ENCODE measurements at regions not wholly inside any gene's neighbourhood (a gene's known extent, or its start where the extent isn't known, plus 50 kb on each side); places are given as distances from the start of the nearest gene placed in this dataset.

DNA sequence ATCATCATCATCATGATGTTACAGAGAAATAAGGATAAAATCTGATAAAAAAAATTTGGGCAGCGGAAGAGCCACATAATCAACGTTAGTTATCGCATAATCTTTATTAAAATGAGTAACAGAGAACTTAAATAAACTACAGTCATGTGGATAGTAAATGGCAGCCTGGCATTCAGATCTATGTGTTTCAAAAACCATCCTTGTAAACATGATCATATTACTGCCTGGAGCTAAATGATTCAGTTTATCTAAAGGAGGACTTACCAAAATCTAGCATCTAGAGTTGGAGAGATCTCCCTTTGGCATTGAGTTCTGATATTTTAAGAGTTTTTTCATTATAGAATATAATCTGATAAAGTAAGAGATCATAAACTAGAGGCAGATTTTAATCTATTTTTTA, 200.1 kb upstream of the MGAT4C start:
- no peaks in the 10 kb centered on the region for H3K4me1 ChIP-seq (ENCODE audit: control insufficient read depth, extremely low read depth, insufficient read depth, low read length)
- dilution Hi-C loops (cut with MboI; ENCODE audit: extremely low pct_ligation_motif_present, low sequenced_read_pairs) = no loop called here
- H3K79me2 ChIP-seq (ENCODE audit: control insufficient read depth, insufficient read depth, low read length) = no peaks in the 10 kb centered on the region
- FAIRE-seq (no peak), DNase-seq (ENCODE audit: low read depth, low spot score) (no peak)
- H3K9ac ChIP-seq (ENCODE audit: control insufficient read depth, extremely low read depth, insufficient read depth, low read length) = no peak overlapping the region
- H3K9me3 ChIP-seq (ENCODE audit: control insufficient read depth, low read depth, low read length) = no peaks in the 10 kb centered on the region
- H3K9me1 ChIP-seq (ENCODE audit: control insufficient read depth, extremely low read depth, insufficient read depth, low read length) = no peaks in the 10 kb centered on the region
- H2AFZ ChIP-seq (ENCODE audit: control insufficient read depth, low read length) = no peak overlapping the region
- no peak overlapping the region for H3K27ac ChIP-seq (ENCODE audit: control insufficient read depth, insufficient read depth, low read length)
- no peaks in the 10 kb centered on the region for H3K27me3 ChIP-seq (ENCODE audit: control insufficient read depth, extremely low read depth, insufficient read depth, low read length)
- no peak for TF ChIP-seq EZH2 (IDR thresholded peaks at IDR 0.05; ENCODE audit: low read length)
- TF ChIP-seq, protein P1, sequence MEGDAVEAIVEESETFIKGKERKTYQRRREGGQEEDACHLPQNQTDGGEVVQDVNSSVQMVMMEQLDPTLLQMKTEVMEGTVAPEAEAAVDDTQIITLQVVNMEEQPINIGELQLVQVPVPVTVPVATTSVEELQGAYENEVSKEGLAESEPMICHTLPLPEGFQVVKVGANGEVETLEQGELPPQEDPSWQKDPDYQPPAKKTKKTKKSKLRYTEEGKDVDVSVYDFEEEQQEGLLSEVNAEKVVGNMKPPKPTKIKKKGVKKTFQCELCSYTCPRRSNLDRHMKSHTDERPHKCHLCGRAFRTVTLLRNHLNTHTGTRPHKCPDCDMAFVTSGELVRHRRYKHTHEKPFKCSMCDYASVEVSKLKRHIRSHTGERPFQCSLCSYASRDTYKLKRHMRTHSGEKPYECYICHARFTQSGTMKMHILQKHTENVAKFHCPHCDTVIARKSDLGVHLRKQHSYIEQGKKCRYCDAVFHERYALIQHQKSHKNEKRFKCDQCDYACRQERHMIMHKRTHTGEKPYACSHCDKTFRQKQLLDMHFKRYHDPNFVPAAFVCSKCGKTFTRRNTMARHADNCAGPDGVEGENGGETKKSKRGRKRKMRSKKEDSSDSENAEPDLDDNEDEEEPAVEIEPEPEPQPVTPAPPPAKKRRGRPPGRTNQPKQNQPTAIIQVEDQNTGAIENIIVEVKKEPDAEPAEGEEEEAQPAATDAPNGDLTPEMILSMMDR (optimal IDR thresholded peaks at IDR 0.05 in 1 of 3, IDR thresholded peaks at IDR 0.05 in 1 of 3, conservative IDR thresholded peaks at IDR 0.05 in 1 of 3; ENCODE audit: extremely low read depth in 1 of 3, insufficient read depth in 2 of 3, low read length in 3 of 3) = no peak
- no peak overlapping the region for H3K4me2 ChIP-seq (ENCODE audit: control insufficient read depth, extremely low read depth, insufficient read depth, low read depth, low read length)
- H3K36me3 ChIP-seq (ENCODE audit: control insufficient read depth in 2 of 2, extremely low read depth in 1 of 2, insufficient read depth in 2 of 2, low read length in 2 of 2) = no peaks in the 10 kb centered on the region
- no peaks in the 10 kb centered on the region for H4K20me1 ChIP-seq (ENCODE audit: control insufficient read depth, extremely low read depth, insufficient read depth, low read length)
- H3K4me3 ChIP-seq (ENCODE audit: control insufficient read depth in 2 of 3, extremely low read depth in 1 of 3, insufficient read depth in 2 of 3, low read depth in 1 of 3, low read length in 3 of 3) = no peak overlapping the region

DNA sequence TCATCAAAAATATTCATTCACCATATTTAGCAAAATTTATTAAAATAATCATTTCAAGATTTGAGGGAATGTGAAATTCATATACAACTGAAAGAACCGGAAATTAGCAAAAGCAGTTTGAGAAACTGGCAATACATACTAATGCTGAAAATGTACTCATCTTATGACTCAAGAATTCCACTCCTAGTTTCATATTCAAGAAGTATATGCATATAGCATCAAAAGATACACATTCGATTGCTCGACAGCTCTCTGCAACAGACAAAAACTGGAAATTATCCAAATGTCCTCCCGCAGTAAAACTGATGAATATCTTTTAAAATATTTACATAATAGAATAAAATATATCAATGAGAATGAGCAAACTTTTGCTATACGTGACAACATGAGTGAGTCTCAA, 189.2 kb upstream of the MGAT4C start:
- FAIRE-seq = no peak

More for the DNA sequence above, 189.2 kb upstream of the MGAT4C start:
- dilution Hi-C loops (cut with MboI; ENCODE audit: extremely low pct_ligation_motif_present, low sequenced_read_pairs) = no loop called here
- no peaks in the 10 kb centered on the region for H3K9me3 ChIP-seq (ENCODE audit: control insufficient read depth, low read depth, low read length)
- H3K4me2 ChIP-seq (ENCODE audit: control insufficient read depth, extremely low read depth, insufficient read depth, low read depth, low read length) = no peak overlapping the region
- H3K27me3 ChIP-seq (ENCODE audit: control insufficient read depth, extremely low read depth, insufficient read depth, low read length) = no peaks in the 10 kb centered on the region
- H3K27ac ChIP-seq (ENCODE audit: control insufficient read depth, insufficient read depth, low read length) = no peak overlapping the region
- H4K20me1 ChIP-seq (ENCODE audit: control insufficient read depth, extremely low read depth, insufficient read depth, low read length) = no peaks in the 10 kb centered on the region
- no peaks in the 10 kb centered on the region for H3K4me1 ChIP-seq (ENCODE audit: control insufficient read depth, extremely low read depth, insufficient read depth, low read length)
- no peak overlapping the region for H3K9ac ChIP-seq (ENCODE audit: control insufficient read depth, extremely low read depth, insufficient read depth, low read length)
- no peak overlapping the region for H2AFZ ChIP-seq (ENCODE audit: control insufficient read depth, low read length)
- no peaks in the 10 kb centered on the region for H3K9me1 ChIP-seq (ENCODE audit: control insufficient read depth, extremely low read depth, insufficient read depth, low read length)
- DNase-seq (ENCODE audit: low read depth, low spot score) = no peak
- no peak for TF ChIP-seq EZH2 (IDR thresholded peaks at IDR 0.05; ENCODE audit: low read length)
- TF ChIP-seq, protein P1 (optimal IDR thresholded peaks at IDR 0.05 in 1 of 3, IDR thresholded peaks at IDR 0.05 in 1 of 3, conservative IDR thresholded peaks at IDR 0.05 in 1 of 3; ENCODE audit: extremely low read depth in 1 of 3, insufficient read depth in 2 of 3, low read length in 3 of 3) = no peak
- no peak overlapping the region for H3K4me3 ChIP-seq (ENCODE audit: control insufficient read depth in 2 of 3, extremely low read depth in 1 of 3, insufficient read depth in 2 of 3, low read depth in 1 of 3, low read length in 3 of 3)
- H3K79me2 ChIP-seq (ENCODE audit: control insufficient read depth, insufficient read depth, low read length) = no peaks in the 10 kb centered on the region
- no peaks in the 10 kb centered on the region for H3K36me3 ChIP-seq (ENCODE audit: control insufficient read depth in 2 of 2, extremely low read depth in 1 of 2, insufficient read depth in 2 of 2, low read length in 2 of 2)

All from keratinocyte (primary cell).